ENCODE measurements at regions not wholly inside any gene's neighbourhood (a gene's known extent, or its start where the extent isn't known, plus 50 kb on each side); places are given as distances from the start of the nearest gene placed in this dataset.

DNA sequence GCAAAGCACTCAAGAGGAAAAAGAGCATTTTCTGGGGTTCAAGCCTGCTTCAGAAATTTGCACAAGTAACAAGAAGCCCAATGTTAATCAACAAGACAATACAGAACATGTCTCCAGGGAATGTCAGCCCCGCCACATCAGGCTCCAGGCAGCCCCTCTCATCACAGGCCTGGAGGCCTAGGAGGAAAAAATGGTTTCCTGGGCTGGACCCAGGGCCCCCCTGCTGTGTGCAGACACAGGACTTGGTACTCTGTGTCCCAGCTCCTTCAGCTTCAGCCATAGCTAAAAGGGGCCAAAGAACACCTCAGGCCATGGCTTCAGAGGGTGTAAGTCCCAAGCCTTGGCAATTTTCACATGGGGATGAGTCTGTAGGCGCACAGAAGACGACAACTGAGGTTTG lies 802.9 kb upstream of the KLHL29 start:
- no peaks in the 10 kb centered on the region for H3K4me1 ChIP-seq (ENCODE audit: insufficient read depth, low read length)
- H3K36me3 ChIP-seq (ENCODE audit: insufficient read depth, low read length): no peaks in the 10 kb centered on the region
- H3K4me3 ChIP-seq (ENCODE audit: low read depth in 1 of 2, low read length in 2 of 2): no peak overlapping the region
- H3K27ac ChIP-seq (ENCODE audit: low read depth, low read length): no peak overlapping the region
- no peaks in the 10 kb centered on the region for H3K27me3 ChIP-seq (ENCODE audit: control insufficient read depth in 1 of 2, insufficient read depth in 2 of 2, low read length in 2 of 2)
- no peaks in the 10 kb centered on the region for H3K9me3 ChIP-seq (ENCODE audit: low read length)
- no peak overlapping the region for H3K9ac ChIP-seq (ENCODE audit: low read length)

DNA sequence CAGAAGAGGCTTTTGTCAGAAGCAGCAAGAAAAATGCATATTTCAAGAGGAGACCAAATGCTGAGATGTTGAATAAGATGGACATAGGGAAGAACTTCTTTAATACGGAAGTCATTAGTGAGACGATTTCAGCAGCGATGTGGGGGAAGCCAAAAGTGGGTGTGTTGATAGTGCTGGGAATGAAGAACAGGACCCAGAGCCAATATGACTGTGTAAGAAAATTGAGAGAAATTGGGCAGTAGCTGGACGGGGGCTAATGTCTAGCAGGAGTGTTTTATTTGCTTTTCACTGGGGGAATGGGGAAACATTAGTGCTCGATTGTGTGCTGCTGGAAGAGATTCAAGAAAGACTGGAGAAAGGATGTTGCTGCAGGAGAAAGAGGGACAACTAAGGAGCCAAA lies 788.7 kb upstream of the KLHL29 start:
- Histone ChIP-seq H3K27ac (ENCODE audit: low read depth, low read length) (no peak overlapping the region), H3K9me3 (ENCODE audit: low read length) (no peaks in the 10 kb centered on the region), H3K4me1 (ENCODE audit: insufficient read depth, low read length) (no peaks in the 10 kb centered on the region), H3K4me3 (ENCODE audit: low read depth in 1 of 2, low read length in 2 of 2) (no peak overlapping the region), H3K27me3 (ENCODE audit: control insufficient read depth in 1 of 2, insufficient read depth in 2 of 2, low read length in 2 of 2) (no peaks in the 10 kb centered on the region), H3K36me3 (ENCODE audit: insufficient read depth, low read length) (no peaks in the 10 kb centered on the region), H3K9ac (ENCODE audit: low read length) (no peak overlapping the region)

DNA sequence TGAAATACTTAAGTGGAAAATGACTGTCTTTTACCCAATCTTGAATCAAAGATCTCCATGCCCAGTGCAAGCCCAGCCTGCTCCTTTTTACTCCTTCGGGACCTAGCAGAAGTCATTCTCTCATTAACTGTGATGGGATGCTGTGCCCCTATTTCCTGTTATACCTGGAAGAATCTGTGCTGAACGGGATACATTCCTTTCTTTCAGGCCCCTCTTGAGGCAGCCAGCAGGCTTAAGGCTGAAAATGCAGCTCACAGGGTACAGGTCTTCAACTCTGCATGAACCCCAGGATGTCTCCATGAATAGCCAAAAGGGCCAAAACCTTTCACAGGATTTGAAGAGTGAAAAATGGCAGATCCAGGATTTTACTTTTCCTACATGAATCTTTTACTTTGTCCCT lies 784.8 kb upstream of the KLHL29 start:
- no peak overlapping the region for H3K27ac ChIP-seq (ENCODE audit: low read depth, low read length)
- H3K4me1 ChIP-seq (ENCODE audit: insufficient read depth, low read length): no peaks in the 10 kb centered on the region
- H3K36me3 ChIP-seq (ENCODE audit: insufficient read depth, low read length): no peaks in the 10 kb centered on the region
- H3K4me3 ChIP-seq (ENCODE audit: low read depth in 1 of 2, low read length in 2 of 2): no peak overlapping the region
- H3K9ac ChIP-seq (ENCODE audit: low read length): no peak overlapping the region
- no peaks in the 10 kb centered on the region for H3K9me3 ChIP-seq (ENCODE audit: low read length)
- no peaks in the 10 kb centered on the region for H3K27me3 ChIP-seq (ENCODE audit: control insufficient read depth in 1 of 2, insufficient read depth in 2 of 2, low read length in 2 of 2)

DNA sequence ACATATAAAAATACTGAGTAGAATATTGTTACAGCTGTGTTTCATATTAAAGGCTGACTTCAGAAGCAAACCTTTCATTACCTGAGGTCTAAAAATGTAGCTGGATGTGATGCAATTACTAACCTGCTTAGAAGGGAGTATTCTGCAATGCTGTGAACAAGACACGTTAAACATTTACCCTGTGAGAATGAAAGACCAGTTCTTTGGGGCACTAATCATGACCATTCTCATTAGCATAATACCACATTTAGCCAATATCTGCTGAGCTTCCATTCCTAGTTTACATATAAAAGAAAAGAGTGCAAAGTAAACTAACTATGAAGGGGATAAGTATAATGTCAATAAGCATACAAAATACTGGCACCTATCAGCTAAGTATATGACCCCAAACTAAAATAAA lies 784.0 kb upstream of the KLHL29 start:
- H3K27me3 ChIP-seq (ENCODE audit: control insufficient read depth in 1 of 2, insufficient read depth in 2 of 2, low read length in 2 of 2): no peaks in the 10 kb centered on the region
- no peaks in the 10 kb centered on the region for H3K4me1 ChIP-seq (ENCODE audit: insufficient read depth, low read length)
- no peak overlapping the region for H3K4me3 ChIP-seq (ENCODE audit: low read depth in 1 of 2, low read length in 2 of 2)
- H3K27ac ChIP-seq (ENCODE audit: low read depth, low read length): no peak overlapping the region
- H3K9me3 ChIP-seq (ENCODE audit: low read length): no peaks in the 10 kb centered on the region
- H3K9ac ChIP-seq (ENCODE audit: low read length): no peak overlapping the region
- no peaks in the 10 kb centered on the region for H3K36me3 ChIP-seq (ENCODE audit: insufficient read depth, low read length)

- Histone ChIP-seq H3K9ac (ENCODE audit: low read length) (no peak overlapping the region), H3K27me3 (ENCODE audit: control insufficient read depth in 1 of 2, insufficient read depth in 2 of 2, low read length in 2 of 2) (no peaks in the 10 kb centered on the region), H3K4me3 (ENCODE audit: low read depth in 1 of 2, low read length in 2 of 2) (no peak overlapping the region), H3K27ac (ENCODE audit: low read depth, low read length) (no peak overlapping the region), H3K4me1 (ENCODE audit: insufficient read depth, low read length) (no peaks in the 10 kb centered on the region), H3K36me3 (ENCODE audit: insufficient read depth, low read length) (no peaks in the 10 kb centered on the region), H3K9me3 (ENCODE audit: low read length) (no peaks in the 10 kb centered on the region)
Measured at GRCh38 chr2:22604136-22604535, 780.8 kb upstream of the KLHL29 start.

GRCh38 chr2:22616031-22616430 lies 768.9 kb upstream of the KLHL29 start:
- no peaks in the 10 kb centered on the region for H3K36me3 ChIP-seq (ENCODE audit: insufficient read depth, low read length)
- no peaks in the 10 kb centered on the region for H3K27me3 ChIP-seq (ENCODE audit: control insufficient read depth in 1 of 2, insufficient read depth in 2 of 2, low read length in 2 of 2)
- H3K4me3 ChIP-seq (ENCODE audit: low read depth in 1 of 2, low read length in 2 of 2): no peak overlapping the region
- no peaks in the 10 kb centered on the region for H3K4me1 ChIP-seq (ENCODE audit: insufficient read depth, low read length)
- H3K9me3 ChIP-seq (ENCODE audit: low read length): no peaks in the 10 kb centered on the region
- H3K9ac ChIP-seq (ENCODE audit: low read length): no peak overlapping the region
- no peak overlapping the region for H3K27ac ChIP-seq (ENCODE audit: low read depth, low read length)

DNA sequence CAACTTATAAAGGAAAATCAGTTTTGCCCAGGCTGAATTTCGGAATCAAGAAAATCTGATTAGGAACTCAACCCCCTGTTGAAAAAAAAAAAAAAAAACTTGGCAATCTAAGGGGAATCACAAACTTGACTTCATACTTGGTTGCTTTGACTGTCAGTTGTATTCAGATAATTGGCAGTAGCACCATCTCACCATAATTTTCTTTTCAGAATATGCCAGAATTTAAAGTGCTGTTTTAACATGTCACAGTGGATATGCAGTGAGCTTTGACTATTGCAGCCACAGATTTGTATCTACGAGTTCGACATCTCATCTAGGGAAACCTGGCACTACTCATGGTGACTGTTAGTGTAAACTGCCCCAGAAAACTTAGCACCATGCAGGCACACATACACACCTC lies 761.4 kb upstream of the KLHL29 start:
- Histone ChIP-seq H3K9me3 (ENCODE audit: low read length) (no peaks in the 10 kb centered on the region), H3K27me3 (ENCODE audit: control insufficient read depth in 1 of 2, insufficient read depth in 2 of 2, low read length in 2 of 2) (no peaks in the 10 kb centered on the region), H3K36me3 (ENCODE audit: insufficient read depth, low read length) (no peaks in the 10 kb centered on the region), H3K9ac (ENCODE audit: low read length) (no peak overlapping the region), H3K27ac (ENCODE audit: low read depth, low read length) (no peak overlapping the region), H3K4me3 (ENCODE audit: low read depth in 1 of 2, low read length in 2 of 2) (no peak overlapping the region), H3K4me1 (ENCODE audit: insufficient read depth, low read length) (peaks cover 9% of the 10 kb centered on the region)

- Histone ChIP-seq H3K4me3 (ENCODE audit: low read depth in 1 of 2, low read length in 2 of 2) (no peak overlapping the region), H3K9me3 (ENCODE audit: low read length) (no peaks in the 10 kb centered on the region), H3K27ac (ENCODE audit: low read depth, low read length) (no peak overlapping the region), H3K36me3 (ENCODE audit: insufficient read depth, low read length) (no peaks in the 10 kb centered on the region), H3K9ac (ENCODE audit: low read length) (no peak overlapping the region), H3K4me1 (ENCODE audit: insufficient read depth, low read length) (peaks cover 9% of the 10 kb centered on the region), H3K27me3 (ENCODE audit: control insufficient read depth in 1 of 2, insufficient read depth in 2 of 2, low read length in 2 of 2) (no peaks in the 10 kb centered on the region)
Measured at GRCh38 chr2:22626621-22627020, 758.4 kb upstream of the KLHL29 start.

DNA sequence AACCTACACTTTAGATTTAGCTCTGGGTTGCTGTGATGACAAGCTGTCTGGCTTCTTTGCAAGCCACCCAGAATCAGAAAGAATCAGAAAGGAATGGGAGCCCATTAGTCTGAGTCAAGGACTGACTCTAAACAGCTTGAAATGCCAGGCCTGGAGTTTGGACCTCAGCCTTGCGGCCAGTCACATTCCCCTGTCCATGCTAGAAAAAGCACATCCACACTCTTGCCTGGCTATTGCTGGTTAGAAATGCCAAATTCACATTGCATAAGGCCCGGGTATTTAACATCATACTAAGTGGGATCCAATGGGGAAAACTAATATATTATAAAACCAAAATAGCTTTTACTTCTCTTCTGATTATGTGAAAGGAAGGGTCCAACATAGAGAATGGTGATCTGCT lies 756.8 kb upstream of the KLHL29 start:
- H3K9ac ChIP-seq (ENCODE audit: low read length): no peak overlapping the region
- no peaks in the 10 kb centered on the region for H3K36me3 ChIP-seq (ENCODE audit: insufficient read depth, low read length)
- no peak overlapping the region for H3K27ac ChIP-seq (ENCODE audit: low read depth, low read length)
- no peaks in the 10 kb centered on the region for H3K27me3 ChIP-seq (ENCODE audit: control insufficient read depth in 1 of 2, insufficient read depth in 2 of 2, low read length in 2 of 2)
- H3K4me1 ChIP-seq (ENCODE audit: insufficient read depth, low read length): peaks cover 9% of the 10 kb centered on the region
- H3K9me3 ChIP-seq (ENCODE audit: low read length): no peaks in the 10 kb centered on the region
- no peak overlapping the region for H3K4me3 ChIP-seq (ENCODE audit: low read depth in 1 of 2, low read length in 2 of 2)

DNA sequence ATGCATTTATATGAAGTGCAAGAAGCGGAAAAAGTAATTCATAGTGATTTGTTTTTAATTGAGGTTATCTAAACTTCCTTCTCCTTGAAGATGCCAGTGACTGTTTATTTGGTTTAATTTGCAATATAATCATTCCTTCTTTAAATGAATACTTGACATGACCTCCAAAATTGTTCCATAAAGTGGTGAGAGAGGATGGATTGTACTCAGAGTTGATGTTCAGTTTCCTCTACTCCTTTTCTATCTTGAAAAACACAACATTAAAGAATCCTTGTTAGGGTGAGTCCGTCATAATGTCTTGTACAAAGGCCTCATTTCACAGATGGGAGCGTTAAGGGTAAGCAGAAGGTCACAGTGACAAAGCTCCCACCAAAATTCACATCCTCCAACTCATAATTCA lies 756.1 kb upstream of the KLHL29 start:
- H3K36me3 ChIP-seq (ENCODE audit: insufficient read depth, low read length): no peaks in the 10 kb centered on the region
- no peak overlapping the region for H3K4me3 ChIP-seq (ENCODE audit: low read depth in 1 of 2, low read length in 2 of 2)
- H3K4me1 ChIP-seq (ENCODE audit: insufficient read depth, low read length): peaks cover 9% of the 10 kb centered on the region
- no peak overlapping the region for H3K9ac ChIP-seq (ENCODE audit: low read length)
- H3K27ac ChIP-seq (ENCODE audit: low read depth, low read length): no peak overlapping the region
- H3K27me3 ChIP-seq (ENCODE audit: control insufficient read depth in 1 of 2, insufficient read depth in 2 of 2, low read length in 2 of 2): no peaks in the 10 kb centered on the region
- no peaks in the 10 kb centered on the region for H3K9me3 ChIP-seq (ENCODE audit: low read length)

- H3K9ac ChIP-seq (ENCODE audit: low read length): no peak overlapping the region
- H3K27ac ChIP-seq (ENCODE audit: low read depth, low read length): no peak overlapping the region
- H3K4me1 ChIP-seq (ENCODE audit: insufficient read depth, low read length): no peaks in the 10 kb centered on the region
- no peaks in the 10 kb centered on the region for H3K27me3 ChIP-seq (ENCODE audit: control insufficient read depth in 1 of 2, insufficient read depth in 2 of 2, low read length in 2 of 2)
- H3K4me3 ChIP-seq (ENCODE audit: low read depth in 1 of 2, low read length in 2 of 2): no peak overlapping the region
- no peaks in the 10 kb centered on the region for H3K36me3 ChIP-seq (ENCODE audit: insufficient read depth, low read length)
- H3K9me3 ChIP-seq (ENCODE audit: low read length): no peaks in the 10 kb centered on the region
Measured at GRCh38 chr2:22634167-22634566, 750.8 kb upstream of the KLHL29 start.

DNA sequence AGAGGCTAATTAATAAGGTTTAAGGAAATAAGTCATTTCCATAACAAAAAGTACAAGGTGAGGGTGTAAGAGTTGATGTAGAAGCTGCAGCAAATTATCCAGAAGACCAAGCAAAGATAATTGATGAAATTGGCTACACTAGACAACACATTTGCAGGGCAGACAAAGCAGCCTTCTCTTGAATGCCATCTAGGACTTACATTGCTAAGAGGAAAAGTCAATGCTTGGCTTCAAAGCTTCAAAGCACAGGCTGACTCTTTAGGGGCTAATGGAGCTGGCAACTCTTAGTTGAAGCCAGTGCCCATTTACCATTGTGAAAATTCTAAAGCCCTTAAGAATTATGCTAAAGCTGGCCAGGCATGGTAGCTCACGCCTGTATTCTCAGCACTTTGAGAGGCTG lies 728.6 kb upstream of the KLHL29 start:
- Histone ChIP-seq H3K9me3 (ENCODE audit: low read length) (no peaks in the 10 kb centered on the region), H3K4me1 (ENCODE audit: insufficient read depth, low read length) (no peaks in the 10 kb centered on the region), H3K27ac (ENCODE audit: low read depth, low read length) (no peak overlapping the region), H3K4me3 (ENCODE audit: low read depth in 1 of 2, low read length in 2 of 2) (no peak overlapping the region), H3K36me3 (ENCODE audit: insufficient read depth, low read length) (no peaks in the 10 kb centered on the region), H3K27me3 (ENCODE audit: control insufficient read depth in 1 of 2, insufficient read depth in 2 of 2, low read length in 2 of 2) (no peaks in the 10 kb centered on the region), H3K9ac (ENCODE audit: low read length) (no peak overlapping the region)
